Panc1 (cell line): ENCODE measurements at regions not wholly inside any gene's neighbourhood (a gene's known extent, or its start where the extent isn't known, plus 50 kb on each side); places are given as distances from the start of the nearest gene placed in this dataset.

ENCODE experiments used
- CTCF ChIP-seq: fragments of 450-650 bp; IDR thresholded peaks from 2 replicates; pipeline ENCODE4 v1.5.1; 2017; ENCODE audit warnings: mild to moderate bottlenecking
- POLR2AphosphoS5 ChIP-seq: IDR thresholded peaks from 2 replicates; pipeline ENCODE4 v1.6.1; 2012; ENCODE audit warnings: mild to moderate bottlenecking, low read depth, low read length, moderate library complexity
- SIN3A ChIP-seq: IDR thresholded peaks from 2 replicates; pipeline ENCODE4 v1.6.1; 2012; ENCODE audit warnings: low read depth, mild to moderate bottlenecking, low read length, moderate library complexity, borderline replicate concordance; ENCODE audit not compliant: insufficient read depth
- TCF7L2 ChIP-seq: IDR thresholded peaks from 2 replicates; pipeline ENCODE4 v1.6.1; 2011; ENCODE audit warnings: mild to moderate bottlenecking, low read depth, low read length, inconsistent platforms
- TF ChIP-seq, protein P1 (sequence below), 2 experiments: IDR thresholded peaks; 2 replicates each; pipeline ENCODE4 v1.6.1; 2011 to 2012; ENCODE audit warnings: low read depth in 2 of 2, control low read depth in 1 of 2, low read length in 1 of 2, mild to moderate bottlenecking in 1 of 2, moderate library complexity in 1 of 2; ENCODE audit not compliant: insufficient read depth in 1 of 2

- TF ChIP-seq CTCF (no peak), POLR2AphosphoS5 (no peak), SIN3A (no peak), TCF7L2 (no peak)
- TF ChIP-seq, protein P1, sequence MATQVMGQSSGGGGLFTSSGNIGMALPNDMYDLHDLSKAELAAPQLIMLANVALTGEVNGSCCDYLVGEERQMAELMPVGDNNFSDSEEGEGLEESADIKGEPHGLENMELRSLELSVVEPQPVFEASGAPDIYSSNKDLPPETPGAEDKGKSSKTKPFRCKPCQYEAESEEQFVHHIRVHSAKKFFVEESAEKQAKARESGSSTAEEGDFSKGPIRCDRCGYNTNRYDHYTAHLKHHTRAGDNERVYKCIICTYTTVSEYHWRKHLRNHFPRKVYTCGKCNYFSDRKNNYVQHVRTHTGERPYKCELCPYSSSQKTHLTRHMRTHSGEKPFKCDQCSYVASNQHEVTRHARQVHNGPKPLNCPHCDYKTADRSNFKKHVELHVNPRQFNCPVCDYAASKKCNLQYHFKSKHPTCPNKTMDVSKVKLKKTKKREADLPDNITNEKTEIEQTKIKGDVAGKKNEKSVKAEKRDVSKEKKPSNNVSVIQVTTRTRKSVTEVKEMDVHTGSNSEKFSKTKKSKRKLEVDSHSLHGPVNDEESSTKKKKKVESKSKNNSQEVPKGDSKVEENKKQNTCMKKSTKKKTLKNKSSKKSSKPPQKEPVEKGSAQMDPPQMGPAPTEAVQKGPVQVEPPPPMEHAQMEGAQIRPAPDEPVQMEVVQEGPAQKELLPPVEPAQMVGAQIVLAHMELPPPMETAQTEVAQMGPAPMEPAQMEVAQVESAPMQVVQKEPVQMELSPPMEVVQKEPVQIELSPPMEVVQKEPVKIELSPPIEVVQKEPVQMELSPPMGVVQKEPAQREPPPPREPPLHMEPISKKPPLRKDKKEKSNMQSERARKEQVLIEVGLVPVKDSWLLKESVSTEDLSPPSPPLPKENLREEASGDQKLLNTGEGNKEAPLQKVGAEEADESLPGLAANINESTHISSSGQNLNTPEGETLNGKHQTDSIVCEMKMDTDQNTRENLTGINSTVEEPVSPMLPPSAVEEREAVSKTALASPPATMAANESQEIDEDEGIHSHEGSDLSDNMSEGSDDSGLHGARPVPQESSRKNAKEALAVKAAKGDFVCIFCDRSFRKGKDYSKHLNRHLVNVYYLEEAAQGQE (IDR thresholded peaks at IDR 0.05; ENCODE audit: insufficient read depth in 1 of 2, low read depth in 2 of 2, low read length in 1 of 2): no peak
These were observed 147.6 kb upstream of the TMEM168 start for GRCh38 chr7:112937651-112938415.
